HG03521 (cell line): ENCODE measurements at regions not wholly inside any gene's neighbourhood (a gene's known extent, or its start where the extent isn't known, plus 50 kb on each side); places are given as distances from the start of the nearest gene placed in this dataset.

Source experiments
- ATAC-seq: cut with Tn5 transposase; IDR thresholded peaks from one replicate; pipeline ENCODE4 v1.9.1; 2021; ENCODE audit warnings: mild to moderate bottlenecking, moderate library complexity; ENCODE audit not compliant: unreplicated experiment

GRCh38 chr6:137688230-137688971 lies 178.7 kb upstream of the TNFAIP3 start:
- no peak for ATAC-seq

- no peak for ATAC-seq
Measured at GRCh38 chr6:137689377-137689776, 177.7 kb upstream of the TNFAIP3 start.

GRCh38 chr6:137690034-137690433 lies 177.0 kb upstream of the TNFAIP3 start:
- ATAC-seq, result no peak

GRCh38 chr6:137690721-137691120 lies 176.3 kb upstream of the TNFAIP3 start:
- ATAC-seq, result no peak

GRCh38 chr6:137692308-137692707 lies 174.8 kb upstream of the TNFAIP3 start:
- ATAC-seq, result no peak

- ATAC-seq, result no peak
Measured at GRCh38 chr6:137692806-137693205, 174.3 kb upstream of the TNFAIP3 start.

- ATAC-seq, result no peak
Measured at GRCh38 chr6:137693711-137694110, 173.3 kb upstream of the TNFAIP3 start.

GRCh38 chr6:137696765-137697164 lies 170.3 kb upstream of the TNFAIP3 start:
- ATAC-seq, result no peak

GRCh38 chr6:137697267-137697938 lies 169.7 kb upstream of the TNFAIP3 start:
- peak; percentile 75 for ATAC-seq

- no peak for ATAC-seq
Measured at GRCh38 chr6:137698636-137699030, 168.4 kb upstream of the TNFAIP3 start.

GRCh38 chr6:137699031-137699683 lies 167.9 kb upstream of the TNFAIP3 start:
- ATAC-seq, result no peak

- no peak for ATAC-seq
Measured at GRCh38 chr6:137700161-137700560, 166.9 kb upstream of the TNFAIP3 start.

- ATAC-seq, result no peak
Measured at GRCh38 chr6:137700751-137701477, 166.1 kb upstream of the TNFAIP3 start.

GRCh38 chr6:137701942-137702341 lies 165.1 kb upstream of the TNFAIP3 start:
- ATAC-seq, result no peak

- no peak for ATAC-seq
Measured at GRCh38 chr6:137702791-137703424, 164.2 kb upstream of the TNFAIP3 start.

GRCh38 chr6:137704802-137705159 lies 162.3 kb upstream of the TNFAIP3 start:
- no peak for ATAC-seq

GRCh38 chr6:137705160-137706082 lies 161.6 kb upstream of the TNFAIP3 start:
- ATAC-seq, result peak; percentile 46

GRCh38 chr6:137706083-137706750 lies 160.8 kb upstream of the TNFAIP3 start:
- no peak for ATAC-seq

GRCh38 chr6:137707038-137707589 lies 159.9 kb upstream of the TNFAIP3 start:
- ATAC-seq, result no peak
